ENCODE measurements at regions not wholly inside any gene's neighbourhood (a gene's known extent, or its start where the extent isn't known, plus 50 kb on each side); places are given as distances from the start of the nearest gene placed in this dataset.
A peak's percentile ranks its signal among the peaks of the same experiment; 100 is the strongest.
"Not testable (repeated sequence)": the region's sequence is repeated elsewhere in the genome, so short reads cannot be mapped to it uniquely, and the experiment has no call there.

DNA sequence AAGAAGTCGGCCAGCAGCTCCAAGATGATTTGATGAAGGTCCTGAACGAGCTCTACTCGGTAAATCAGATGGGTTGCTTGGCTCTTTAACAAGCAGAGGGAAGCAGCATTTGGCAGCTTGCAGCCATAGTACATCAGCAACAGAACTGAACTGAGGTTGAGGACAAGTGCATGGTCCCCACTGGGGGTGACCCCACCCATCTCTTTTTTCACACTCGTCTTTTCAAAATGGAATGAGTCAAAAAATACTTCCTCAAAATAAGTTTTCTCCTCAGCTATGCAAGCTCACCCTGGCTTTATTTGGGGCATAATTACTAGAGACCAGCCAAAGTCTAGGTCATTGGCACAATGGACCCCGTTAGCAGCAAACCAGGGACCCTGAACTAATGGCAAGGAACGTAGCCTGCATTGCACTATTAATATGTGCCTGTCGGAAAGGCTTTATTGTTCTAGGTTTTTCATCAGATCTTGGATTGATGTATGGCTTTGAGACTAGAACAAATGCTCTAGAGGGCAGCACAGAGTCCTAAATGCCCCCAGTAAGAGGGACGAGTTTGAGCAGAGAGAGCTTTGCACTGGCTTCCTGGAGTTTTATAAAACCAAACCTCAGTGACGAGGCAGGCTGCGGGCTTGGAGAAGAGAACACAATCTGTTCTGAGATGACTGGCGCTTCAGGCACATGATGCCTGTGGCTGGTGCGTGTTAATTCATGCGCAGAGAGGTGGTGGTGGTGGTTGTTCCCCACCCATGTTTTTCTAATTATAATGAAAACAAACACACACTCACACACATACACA lies 74.2 kb upstream of the FAM72C start:
- DNase-seq (ENCODE audit: low read depth); H3K4me3 ChIP-seq (ENCODE audit: low read depth, low read length): not testable (repeated sequence)
- TF ChIP-seq, protein P1, sequence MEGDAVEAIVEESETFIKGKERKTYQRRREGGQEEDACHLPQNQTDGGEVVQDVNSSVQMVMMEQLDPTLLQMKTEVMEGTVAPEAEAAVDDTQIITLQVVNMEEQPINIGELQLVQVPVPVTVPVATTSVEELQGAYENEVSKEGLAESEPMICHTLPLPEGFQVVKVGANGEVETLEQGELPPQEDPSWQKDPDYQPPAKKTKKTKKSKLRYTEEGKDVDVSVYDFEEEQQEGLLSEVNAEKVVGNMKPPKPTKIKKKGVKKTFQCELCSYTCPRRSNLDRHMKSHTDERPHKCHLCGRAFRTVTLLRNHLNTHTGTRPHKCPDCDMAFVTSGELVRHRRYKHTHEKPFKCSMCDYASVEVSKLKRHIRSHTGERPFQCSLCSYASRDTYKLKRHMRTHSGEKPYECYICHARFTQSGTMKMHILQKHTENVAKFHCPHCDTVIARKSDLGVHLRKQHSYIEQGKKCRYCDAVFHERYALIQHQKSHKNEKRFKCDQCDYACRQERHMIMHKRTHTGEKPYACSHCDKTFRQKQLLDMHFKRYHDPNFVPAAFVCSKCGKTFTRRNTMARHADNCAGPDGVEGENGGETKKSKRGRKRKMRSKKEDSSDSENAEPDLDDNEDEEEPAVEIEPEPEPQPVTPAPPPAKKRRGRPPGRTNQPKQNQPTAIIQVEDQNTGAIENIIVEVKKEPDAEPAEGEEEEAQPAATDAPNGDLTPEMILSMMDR (IDR thresholded peaks at IDR 0.05; ENCODE audit: control insufficient read depth, extremely low read depth, insufficient read depth), result 0 out of 2 replicates have a peak, but pooled peaks have one; percentile 7

DNA sequence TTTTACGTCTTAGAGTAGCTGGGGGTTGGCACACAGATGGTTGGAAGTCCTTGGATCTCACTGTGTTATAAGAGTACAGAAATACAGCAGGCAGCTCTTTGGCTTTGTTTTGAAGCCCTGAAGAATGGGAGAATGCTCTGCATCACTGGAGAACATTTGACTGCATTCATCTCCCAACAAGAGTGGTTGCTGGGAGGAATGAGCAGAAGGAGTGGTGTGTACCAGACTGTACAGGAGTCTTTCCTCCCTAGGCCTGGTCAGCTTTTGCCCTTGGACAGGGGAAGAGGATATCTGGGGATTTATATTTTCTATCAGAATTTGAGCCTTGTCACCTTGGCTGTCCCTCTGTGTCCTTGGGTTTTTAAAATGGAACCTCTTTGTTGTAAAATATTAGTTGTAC lies 70.5 kb upstream of the FAM72C start:
- not testable (repeated sequence) for DNase-seq (ENCODE audit: low read depth); H3K4me3 ChIP-seq (ENCODE audit: low read depth, low read length)

DNA sequence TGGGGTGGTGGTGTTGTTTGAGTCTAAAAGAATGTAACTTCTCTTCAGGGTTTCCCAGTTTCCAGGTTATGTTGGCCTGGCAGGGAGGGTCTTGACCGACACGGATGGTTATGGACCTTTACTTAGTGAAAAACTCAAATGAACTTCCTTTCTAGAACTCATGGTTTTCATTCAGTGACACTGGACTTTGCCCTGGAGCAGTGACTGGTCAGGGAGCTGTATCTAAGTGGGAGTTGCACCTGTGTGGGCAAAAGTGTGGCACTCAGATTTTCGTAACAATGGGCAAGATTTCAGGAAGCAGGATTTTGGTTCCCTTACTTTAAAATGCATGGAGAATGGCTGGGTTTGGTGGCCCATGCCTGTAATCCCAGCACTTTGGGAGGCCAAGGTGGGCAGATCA lies 68.5 kb upstream of the FAM72C start:
- DNase-seq (ENCODE audit: low read depth); H3K4me3 ChIP-seq (ENCODE audit: low read depth, low read length): not testable (repeated sequence)

DNA sequence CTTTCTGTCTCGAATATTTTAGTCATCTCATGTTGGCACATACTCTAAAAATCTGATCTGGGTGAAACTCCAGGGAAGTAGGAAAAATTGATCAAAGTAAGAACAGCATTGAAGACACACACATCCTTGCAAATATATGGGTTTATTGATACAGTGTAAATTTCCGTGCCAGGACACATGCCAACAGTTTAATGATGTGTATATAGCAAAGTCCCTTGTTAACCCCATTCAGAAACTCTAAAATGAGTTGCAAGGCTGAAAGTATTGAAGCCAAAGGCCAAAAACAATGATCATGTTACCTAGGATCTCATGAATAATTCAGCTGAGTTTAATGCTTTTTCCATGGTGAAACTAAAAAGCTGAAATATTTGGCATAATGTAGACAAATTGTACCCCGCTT lies 62.3 kb upstream of the FAM72C start:
- H3K4me3 ChIP-seq (ENCODE audit: low read depth, low read length); DNase-seq (ENCODE audit: low read depth): not testable (repeated sequence)

DNA sequence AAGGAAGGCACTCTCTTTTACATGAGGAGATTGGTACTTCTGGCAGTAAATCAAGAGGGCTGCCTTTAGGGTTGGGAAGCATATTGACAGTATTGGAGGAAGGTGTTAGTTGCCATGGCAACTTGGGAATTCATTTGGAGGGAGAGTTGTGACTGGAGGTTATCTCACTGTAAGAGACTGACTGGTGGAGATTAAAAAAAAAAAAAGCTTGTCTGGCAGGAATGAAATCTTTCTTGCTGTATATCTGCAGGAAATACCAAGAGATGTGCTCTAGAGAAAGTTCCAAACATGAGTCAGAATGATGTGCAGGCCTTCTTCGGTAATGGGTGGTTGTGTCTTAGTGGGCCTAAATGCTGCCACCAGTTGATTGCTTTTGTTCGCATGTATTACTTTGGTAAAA lies 59.8 kb upstream of the FAM72C start:
- DNase-seq (ENCODE audit: low read depth); H3K4me3 ChIP-seq (ENCODE audit: low read depth, low read length): not testable (repeated sequence)

DNA sequence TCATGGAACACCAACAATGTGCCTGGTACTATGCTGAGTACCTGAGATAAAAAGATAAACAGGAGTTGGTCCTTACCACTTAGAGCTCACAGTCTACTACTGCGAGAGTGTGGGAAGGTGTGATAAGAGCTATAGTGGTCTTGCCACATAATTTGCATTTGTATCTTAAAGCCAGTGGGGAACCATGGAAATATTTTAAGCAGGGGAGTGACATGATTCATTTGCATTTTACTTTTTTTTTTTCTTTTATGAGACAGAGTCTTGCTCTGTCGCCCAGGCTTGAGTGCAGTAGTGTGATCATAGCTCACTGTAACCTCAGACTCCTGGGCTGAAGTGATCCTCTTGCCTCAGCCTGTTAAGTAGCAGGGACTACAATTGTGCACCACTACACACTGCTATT lies 54.2 kb upstream of the FAM72C start:
- DNase-seq (ENCODE audit: low read depth); H3K4me3 ChIP-seq (ENCODE audit: low read depth, low read length): not testable (repeated sequence)

DNA sequence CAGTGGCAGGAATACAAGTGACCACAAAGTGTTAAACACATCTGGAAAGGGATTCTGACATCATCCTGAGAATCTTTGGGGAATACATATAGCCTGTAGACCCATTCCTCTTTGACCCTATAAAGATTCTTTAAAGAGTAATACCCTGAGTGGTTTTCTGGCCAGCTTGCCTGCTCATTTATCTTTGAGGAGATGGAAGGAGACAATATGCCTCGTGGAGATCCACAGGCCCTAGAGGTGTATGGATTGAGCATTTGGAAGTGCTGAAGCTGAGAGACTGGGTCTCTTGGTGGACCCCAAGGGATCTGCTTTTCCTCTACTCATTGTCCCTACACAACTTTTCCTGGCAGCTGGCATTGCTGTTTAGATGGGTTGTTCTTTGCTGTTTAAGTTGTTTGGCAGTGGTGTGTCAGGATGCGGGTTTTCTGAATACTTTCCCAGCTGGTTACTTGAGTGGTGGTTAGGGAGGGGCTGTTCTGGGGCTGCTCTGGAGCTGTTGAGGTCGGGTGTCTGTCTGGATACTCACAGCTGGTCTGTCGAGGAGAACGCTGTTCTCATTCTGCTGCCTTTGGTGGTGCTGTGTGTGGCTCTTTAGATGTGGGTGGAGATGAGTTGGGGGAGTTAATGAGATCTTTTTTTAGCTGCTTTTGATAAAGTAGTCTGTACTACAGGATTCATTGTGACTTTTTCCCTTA lies 50.1 kb upstream of the FAM72C start:
- not testable (repeated sequence) for H3K4me3 ChIP-seq (ENCODE audit: low read depth, low read length); DNase-seq (ENCODE audit: low read depth)

Data from LNCaP clone FGC (cell line).